ENCODE measurements at regions not wholly inside any gene's neighbourhood (a gene's known extent, or its start where the extent isn't known, plus 50 kb on each side); places are given as distances from the start of the nearest gene placed in this dataset.

- H3K27ac Mint-ChIP-seq (ENCODE audit: unreplicated experiment): no peak overlapping the region
- H3K4me3 Mint-ChIP-seq (ENCODE audit: unreplicated experiment): no peak overlapping the region
- peaks cover 9% of the 10 kb centered on the region for H3K9me3 Mint-ChIP-seq (ENCODE audit: unreplicated experiment)
- H3K27me3 Mint-ChIP-seq (ENCODE audit: unreplicated experiment): no peaks in the 10 kb centered on the region
- TF ChIP-seq CTCF (IDR thresholded peaks at IDR 0.05): no peak
- no peaks in the 10 kb centered on the region for H3K36me3 Mint-ChIP-seq (ENCODE audit: unreplicated experiment)
- H3K4me1 Mint-ChIP-seq (ENCODE audit: unreplicated experiment): no peaks in the 10 kb centered on the region
- no peak for DNase-seq (ENCODE audit: extremely low spot score, unreplicated experiment)
These were observed 1307.4 kb upstream of the ACVR2A start for GRCh38 chr2:146537477-146537876.

GRCh38 chr2:146532509-146533147 lies 1312.2 kb upstream of the ACVR2A start:
- H3K36me3 Mint-ChIP-seq (ENCODE audit: unreplicated experiment): no peaks in the 10 kb centered on the region
- TF ChIP-seq CTCF (IDR thresholded peaks at IDR 0.05): no peak
- H3K9me3 Mint-ChIP-seq (ENCODE audit: unreplicated experiment): peaks cover 9% of the 10 kb centered on the region
- H3K27me3 Mint-ChIP-seq (ENCODE audit: unreplicated experiment): no peaks in the 10 kb centered on the region
- no peaks in the 10 kb centered on the region for H3K4me1 Mint-ChIP-seq (ENCODE audit: unreplicated experiment)
- no peak overlapping the region for H3K27ac Mint-ChIP-seq (ENCODE audit: unreplicated experiment)
- DNase-seq (ENCODE audit: extremely low spot score, unreplicated experiment): no peak
- no peak overlapping the region for H3K4me3 Mint-ChIP-seq (ENCODE audit: unreplicated experiment)

- no peaks in the 10 kb centered on the region for H3K36me3 Mint-ChIP-seq (ENCODE audit: unreplicated experiment)
- DNase-seq (ENCODE audit: extremely low spot score, unreplicated experiment): no peak
- no peak overlapping the region for H3K4me3 Mint-ChIP-seq (ENCODE audit: unreplicated experiment)
- peaks cover 9% of the 10 kb centered on the region for H3K9me3 Mint-ChIP-seq (ENCODE audit: unreplicated experiment)
- H3K27ac Mint-ChIP-seq (ENCODE audit: unreplicated experiment): no peak overlapping the region
- no peaks in the 10 kb centered on the region for H3K27me3 Mint-ChIP-seq (ENCODE audit: unreplicated experiment)
- no peaks in the 10 kb centered on the region for H3K4me1 Mint-ChIP-seq (ENCODE audit: unreplicated experiment)
- TF ChIP-seq CTCF (IDR thresholded peaks at IDR 0.05): no peak
These were observed 1312.8 kb upstream of the ACVR2A start for GRCh38 chr2:146532009-146532408.

GRCh38 chr2:146530886-146531285 lies 1313.9 kb upstream of the ACVR2A start:
- Mint-ChIP-seq H3K36me3 (ENCODE audit: unreplicated experiment) (no peaks in the 10 kb centered on the region), H3K9me3 (ENCODE audit: unreplicated experiment) (peaks cover 2% of the 10 kb centered on the region), H3K4me1 (ENCODE audit: unreplicated experiment) (no peaks in the 10 kb centered on the region), H3K4me3 (ENCODE audit: unreplicated experiment) (no peak overlapping the region), H3K27ac (ENCODE audit: unreplicated experiment) (no peak overlapping the region), H3K27me3 (ENCODE audit: unreplicated experiment) (no peaks in the 10 kb centered on the region)
- no peak for DNase-seq (ENCODE audit: extremely low spot score, unreplicated experiment)
- no peak for TF ChIP-seq CTCF (IDR thresholded peaks at IDR 0.05)

- Mint-ChIP-seq H3K4me1 (ENCODE audit: unreplicated experiment) (no peaks in the 10 kb centered on the region), H3K36me3 (ENCODE audit: unreplicated experiment) (no peaks in the 10 kb centered on the region), H3K27me3 (ENCODE audit: unreplicated experiment) (no peaks in the 10 kb centered on the region), H3K4me3 (ENCODE audit: unreplicated experiment) (no peak overlapping the region), H3K27ac (ENCODE audit: unreplicated experiment) (no peak overlapping the region), H3K9me3 (ENCODE audit: unreplicated experiment) (no peaks in the 10 kb centered on the region)
- no peak for TF ChIP-seq CTCF (IDR thresholded peaks at IDR 0.05)
- no peak for DNase-seq (ENCODE audit: extremely low spot score, unreplicated experiment)
These were observed 1317.7 kb upstream of the ACVR2A start for GRCh38 chr2:146527166-146527565.

All from osteocyte (in vitro differentiated cells).